ENCODE measurements at regions not wholly inside any gene's neighbourhood (a gene's known extent, or its start where the extent isn't known, plus 50 kb on each side); places are given as distances from the start of the nearest gene placed in this dataset.

DNA sequence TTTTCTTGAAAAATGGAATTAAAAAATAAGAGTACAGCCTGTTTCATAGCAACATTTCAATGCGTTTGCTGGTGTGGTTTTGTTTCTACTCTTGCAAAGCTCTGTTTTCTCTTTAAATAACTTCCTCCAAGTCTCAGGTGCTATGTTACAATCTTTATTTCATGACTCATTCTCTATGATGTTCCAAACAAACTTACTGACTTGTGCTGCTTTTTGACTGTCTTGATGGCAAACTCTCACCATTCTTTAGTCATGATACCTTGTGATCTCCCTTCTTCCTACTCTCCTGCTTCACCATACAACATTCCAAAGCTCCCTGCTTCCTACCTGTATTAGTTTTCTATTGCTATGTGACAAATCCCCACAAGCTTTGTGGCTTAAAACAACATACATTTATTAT, 166.1 kb downstream of the C11orf91 start:
- TF ChIP-seq, protein P1, sequence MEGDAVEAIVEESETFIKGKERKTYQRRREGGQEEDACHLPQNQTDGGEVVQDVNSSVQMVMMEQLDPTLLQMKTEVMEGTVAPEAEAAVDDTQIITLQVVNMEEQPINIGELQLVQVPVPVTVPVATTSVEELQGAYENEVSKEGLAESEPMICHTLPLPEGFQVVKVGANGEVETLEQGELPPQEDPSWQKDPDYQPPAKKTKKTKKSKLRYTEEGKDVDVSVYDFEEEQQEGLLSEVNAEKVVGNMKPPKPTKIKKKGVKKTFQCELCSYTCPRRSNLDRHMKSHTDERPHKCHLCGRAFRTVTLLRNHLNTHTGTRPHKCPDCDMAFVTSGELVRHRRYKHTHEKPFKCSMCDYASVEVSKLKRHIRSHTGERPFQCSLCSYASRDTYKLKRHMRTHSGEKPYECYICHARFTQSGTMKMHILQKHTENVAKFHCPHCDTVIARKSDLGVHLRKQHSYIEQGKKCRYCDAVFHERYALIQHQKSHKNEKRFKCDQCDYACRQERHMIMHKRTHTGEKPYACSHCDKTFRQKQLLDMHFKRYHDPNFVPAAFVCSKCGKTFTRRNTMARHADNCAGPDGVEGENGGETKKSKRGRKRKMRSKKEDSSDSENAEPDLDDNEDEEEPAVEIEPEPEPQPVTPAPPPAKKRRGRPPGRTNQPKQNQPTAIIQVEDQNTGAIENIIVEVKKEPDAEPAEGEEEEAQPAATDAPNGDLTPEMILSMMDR (IDR thresholded peaks at IDR 0.05 in 4 of 5, conservative IDR thresholded peaks at IDR 0.05 in 1 of 5) = no peak
- TF ChIP-seq POLR2A (IDR thresholded peaks at IDR 0.05) = no peak

All from gastrocnemius medialis (tissue), 4 donors.